AG10803 (cell line): ENCODE measurements at regions not wholly inside any gene's neighbourhood (a gene's known extent, or its start where the extent isn't known, plus 50 kb on each side); places are given as distances from the start of the nearest gene placed in this dataset.
"Not testable (repeated sequence)": the region's sequence is repeated elsewhere in the genome, so short reads cannot be mapped to it uniquely, and the experiment has no call there.

Experiments
- DNase-seq: peaks from one replicate; pipeline ENCODE4 v3.0.0; 2010; ENCODE audit warnings: low read depth
- H3K4me3 ChIP-seq: 2 replicates; pipeline ENCODE4 v1.5.1; 2011; ENCODE audit warnings: mild to moderate bottlenecking, low read length, control low read depth
- TF ChIP-seq, protein P1 (sequence below): conservative IDR thresholded peaks from 2 replicates; pipeline ENCODE4 v1.5.1; 2011; ENCODE audit warnings: mild to moderate bottlenecking, low read length, control low read depth, inconsistent platforms

DNA sequence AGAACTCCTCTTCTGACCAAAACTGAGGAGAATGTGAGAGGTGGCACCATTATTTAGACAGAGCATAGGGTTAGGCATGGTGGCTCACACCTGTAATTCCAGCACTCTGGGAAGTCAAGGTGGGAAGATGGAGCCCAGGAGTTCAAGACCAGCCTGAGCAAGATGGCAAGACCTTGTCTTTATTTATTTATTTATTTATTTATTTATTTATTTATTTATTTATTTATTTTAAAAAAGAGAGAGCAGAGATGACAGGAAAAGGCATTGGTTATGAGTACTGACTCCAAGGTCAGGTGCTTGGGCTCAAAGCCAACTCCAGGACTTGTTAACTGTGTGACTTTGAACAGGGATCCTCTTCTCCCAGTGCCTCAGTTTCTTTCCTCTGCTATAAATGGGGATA is 217.7 kb downstream of the MEX3B start:
- no peak overlapping the region for H3K4me3 ChIP-seq
- DNase-seq: no peak
- TF ChIP-seq, protein P1, sequence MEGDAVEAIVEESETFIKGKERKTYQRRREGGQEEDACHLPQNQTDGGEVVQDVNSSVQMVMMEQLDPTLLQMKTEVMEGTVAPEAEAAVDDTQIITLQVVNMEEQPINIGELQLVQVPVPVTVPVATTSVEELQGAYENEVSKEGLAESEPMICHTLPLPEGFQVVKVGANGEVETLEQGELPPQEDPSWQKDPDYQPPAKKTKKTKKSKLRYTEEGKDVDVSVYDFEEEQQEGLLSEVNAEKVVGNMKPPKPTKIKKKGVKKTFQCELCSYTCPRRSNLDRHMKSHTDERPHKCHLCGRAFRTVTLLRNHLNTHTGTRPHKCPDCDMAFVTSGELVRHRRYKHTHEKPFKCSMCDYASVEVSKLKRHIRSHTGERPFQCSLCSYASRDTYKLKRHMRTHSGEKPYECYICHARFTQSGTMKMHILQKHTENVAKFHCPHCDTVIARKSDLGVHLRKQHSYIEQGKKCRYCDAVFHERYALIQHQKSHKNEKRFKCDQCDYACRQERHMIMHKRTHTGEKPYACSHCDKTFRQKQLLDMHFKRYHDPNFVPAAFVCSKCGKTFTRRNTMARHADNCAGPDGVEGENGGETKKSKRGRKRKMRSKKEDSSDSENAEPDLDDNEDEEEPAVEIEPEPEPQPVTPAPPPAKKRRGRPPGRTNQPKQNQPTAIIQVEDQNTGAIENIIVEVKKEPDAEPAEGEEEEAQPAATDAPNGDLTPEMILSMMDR: no peak

DNA sequence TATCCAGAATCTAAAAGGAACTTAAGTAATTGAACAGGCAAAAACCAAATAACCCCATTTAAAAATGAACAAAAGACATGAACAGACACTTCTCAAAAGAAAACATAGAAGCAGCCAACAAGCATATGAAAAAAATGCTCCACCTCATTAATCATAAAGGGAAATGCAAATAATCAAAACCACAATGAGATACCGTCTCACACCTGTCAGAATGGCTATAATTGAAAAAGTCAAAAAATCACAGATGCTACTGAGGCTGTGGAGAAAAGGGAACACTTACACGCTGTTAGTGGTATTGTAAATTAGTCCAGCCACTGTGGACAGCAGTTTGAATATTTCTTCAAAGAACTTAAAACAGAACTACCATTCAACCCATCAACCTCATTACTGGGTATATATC is 220.7 kb downstream of the MEX3B start:
- TF ChIP-seq, protein P1: no peak
- DNase-seq: no peak
- no peak overlapping the region for H3K4me3 ChIP-seq

DNA sequence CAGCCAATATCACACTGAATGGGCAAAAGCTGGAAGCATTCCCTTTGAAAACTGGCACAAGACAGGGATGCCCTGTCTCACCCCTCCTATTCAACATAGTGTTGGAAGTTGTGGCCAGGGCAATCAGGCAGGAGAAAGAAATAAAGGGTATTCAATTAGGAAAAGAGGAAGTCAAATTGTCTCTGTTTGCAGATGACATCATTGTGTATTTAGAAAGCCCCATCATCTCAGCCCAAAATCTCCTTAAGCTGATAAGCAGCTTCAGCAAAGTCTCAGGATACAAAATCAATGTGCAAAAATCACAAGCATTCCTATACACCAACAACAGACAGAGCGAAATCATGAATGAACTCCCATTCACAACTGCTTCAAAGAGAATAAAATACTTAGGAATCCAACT is 223.2 kb downstream of the MEX3B start:
- DNase-seq, H3K4me3 ChIP-seq: not testable (repeated sequence)

DNA sequence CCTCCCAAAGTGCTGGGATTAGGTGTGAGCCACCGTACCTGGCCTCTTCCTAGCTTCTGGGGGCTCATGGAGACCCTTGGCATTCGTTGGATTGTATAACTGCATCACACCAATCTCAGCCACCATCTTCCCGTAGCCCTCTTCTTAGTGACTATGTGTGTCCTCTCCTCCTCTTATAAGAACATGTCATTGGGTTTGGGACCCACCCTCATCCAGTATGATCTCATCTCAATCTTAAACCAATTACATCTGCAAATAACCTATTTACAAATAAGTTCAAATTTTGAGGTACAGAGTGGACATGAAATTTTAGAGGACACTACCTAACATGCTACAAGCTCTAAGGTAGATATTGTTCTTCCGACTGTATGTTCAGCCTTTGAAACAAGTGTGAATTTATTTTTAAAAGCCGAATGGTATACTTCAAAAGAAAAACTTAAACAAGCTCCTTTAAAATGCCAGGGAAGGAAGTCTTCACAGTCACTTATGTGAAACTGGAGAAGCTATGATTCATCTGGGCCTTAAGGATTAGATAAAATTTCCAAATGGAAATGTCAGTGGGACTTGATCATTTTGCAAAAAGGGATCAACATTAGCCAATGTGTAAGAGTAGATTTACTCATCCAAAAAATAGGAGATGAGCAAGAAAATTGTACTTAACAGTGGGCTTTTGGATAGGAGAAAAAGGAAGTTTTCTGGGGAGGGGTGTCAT is 225.7 kb downstream of the MEX3B start:
- H3K4me3 ChIP-seq: no peak overlapping the region
- no peak for DNase-seq
- TF ChIP-seq, protein P1: no peak

DNA sequence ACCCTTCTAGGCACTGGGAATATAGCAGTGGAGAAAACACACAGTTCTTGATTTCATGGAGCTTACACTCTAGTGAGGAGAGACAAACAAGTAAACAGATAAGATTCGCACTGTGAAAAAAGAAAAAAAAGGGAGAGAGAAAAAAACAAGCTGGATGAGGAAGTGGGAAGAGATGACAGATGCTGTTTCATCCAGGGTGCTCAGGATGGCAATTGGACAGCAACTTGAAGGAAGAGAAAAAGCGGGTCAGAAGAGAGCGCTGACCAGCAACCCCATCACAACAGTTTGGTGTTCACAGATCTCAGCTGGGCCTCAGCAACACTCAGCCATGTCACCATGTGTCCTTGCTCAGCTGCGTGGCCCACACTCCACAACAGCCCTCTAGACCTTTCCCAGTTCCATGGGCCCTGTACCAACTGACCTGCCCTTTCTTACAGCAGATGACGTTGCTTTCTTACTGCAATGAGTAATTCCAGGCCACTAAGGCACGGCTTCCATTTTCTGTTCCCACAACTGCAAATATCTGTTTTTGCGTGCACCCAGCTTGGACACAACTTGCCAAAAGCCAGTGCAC is 230.8 kb downstream of the MEX3B start:
- TF ChIP-seq, protein P1: no peak
- no peak for DNase-seq
- H3K4me3 ChIP-seq: no peak overlapping the region

DNA sequence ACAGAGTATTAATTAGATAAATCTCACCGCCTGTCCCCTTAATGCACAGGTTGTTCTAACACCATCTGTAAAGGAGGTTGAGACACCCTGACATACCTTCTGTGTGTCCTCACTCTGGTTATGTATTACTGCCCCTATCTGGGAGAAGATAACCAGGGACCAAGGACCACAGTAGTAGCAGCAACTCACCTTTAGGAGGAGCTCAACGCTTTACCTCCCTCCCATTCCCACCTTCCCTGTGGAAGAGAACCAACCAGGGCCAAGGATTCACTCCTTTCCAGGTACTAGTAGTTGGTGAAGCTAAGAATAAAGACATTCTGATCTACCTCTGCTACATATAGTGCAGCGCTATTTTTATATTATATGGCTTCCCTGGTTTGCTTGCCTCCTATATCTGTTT is 232.6 kb downstream of the MEX3B start:
- H3K4me3 ChIP-seq: no peak overlapping the region
- TF ChIP-seq, protein P1: peak; percentile 15; the same call in 1 of the 2 replicates
- no peak for DNase-seq

DNA sequence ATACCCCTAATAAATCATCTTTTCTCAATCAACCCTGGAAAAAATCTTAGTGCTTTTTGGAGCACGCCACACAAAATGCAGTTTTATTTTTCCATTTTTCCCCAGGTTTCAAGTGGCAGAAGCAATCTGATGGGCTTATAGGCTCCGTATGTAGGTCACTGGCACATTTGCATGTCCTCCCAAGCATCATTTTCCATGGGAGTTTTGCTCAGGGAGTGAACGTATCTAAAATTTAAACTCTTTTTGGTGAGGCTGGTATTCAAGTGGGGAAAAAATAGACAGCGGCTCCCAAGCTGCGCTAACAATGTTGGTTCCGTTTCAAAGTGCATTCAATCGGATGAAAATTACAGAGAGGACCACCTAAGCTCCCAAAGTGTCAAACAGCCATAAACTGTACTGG is 233.4 kb downstream of the MEX3B start:
- DNase-seq: no peak

More for the DNA sequence above, 233.4 kb downstream of the MEX3B start:
- TF ChIP-seq, protein P1: no peak
- no peak overlapping the region for H3K4me3 ChIP-seq
